Suprapubic skin (tissue), 4 donors: ENCODE measurements at regions not wholly inside any gene's neighbourhood (a gene's known extent, or its start where the extent isn't known, plus 50 kb on each side); places are given as distances from the start of the nearest gene placed in this dataset.

ENCODE experiments used
- DNase-seq, 2 donors: peaks; one replicate each; pipeline ENCODE4 v3.0.0-alpha.2; 2019; ENCODE audit warnings: low spot score in 2 of 2
- H3K27ac ChIP-seq: fragments of 200-600 bp; sonication (generic); one replicate; pipeline ENCODE4 v1.5.1; 2019
- H3K27me3 ChIP-seq: fragments of 200-600 bp; sonication (generic); one replicate; pipeline ENCODE4 v1.5.1; 2019
- H3K36me3 ChIP-seq: fragments of 200-600 bp; sonication (generic); one replicate; pipeline ENCODE4 v1.5.1; 2019
- H3K4me1 ChIP-seq: fragments of 200-600 bp; sonication (generic); one replicate; pipeline ENCODE4 v1.5.1; 2019
- H3K4me3 ChIP-seq: fragments of 200-600 bp; sonication (generic); one replicate; pipeline ENCODE4 v1.5.1; 2019; ENCODE audit warnings: mild to moderate bottlenecking
- H3K9me3 ChIP-seq: fragments of 200-600 bp; sonication (generic); one replicate; pipeline ENCODE4 v1.5.1; 2019
- EP300 ChIP-seq: sonication (generic); formaldehyde crosslinking; IDR thresholded peaks from one replicate; pipeline ENCODE4 v1.6.1; 2017; ENCODE audit warnings: antibody characterized with exemption
- POLR2A ChIP-seq, 2 donors: fragments of 450-650 bp; IDR thresholded peaks; one replicate each; pipeline ENCODE4 v1.6.1; 2017; ENCODE audit warnings: antibody characterized with exemption in 2 of 2, mild to moderate bottlenecking in 2 of 2, moderate library complexity in 2 of 2
- POLR2AphosphoS5 ChIP-seq, 3 donors: sonication (generic); formaldehyde crosslinking; IDR thresholded peaks; one replicate each; pipeline ENCODE4 v1.6.1; 2017; ENCODE audit warnings: antibody characterized with exemption in 3 of 3
- WGBS: methylation state at CpG from one replicate; pipeline ENCODE4 v1.1.5; 2018; 5-methylcytosine and 5-hydroxymethylcytosine counted together
- TF ChIP-seq, protein P1 (sequence below), 2 donors: fragments of 200-600 bp in 1 of 2; fragments of 450-650 bp in 1 of 2; sonication (generic) in 1 of 2; IDR thresholded peaks; one replicate each; pipeline ENCODE4 v1.5.1; 2016 to 2019; ENCODE audit warnings: antibody characterized with exemption in 2 of 2, mild to moderate bottlenecking in 1 of 2, moderate library complexity in 1 of 2

- DNase-seq = no peak
- TF ChIP-seq EP300 (no peak), POLR2AphosphoS5 (IDR thresholded peaks at IDR 0.05) (no peak), POLR2A (IDR thresholded peaks at IDR 0.05) (no peak)
- TF ChIP-seq, protein P1, sequence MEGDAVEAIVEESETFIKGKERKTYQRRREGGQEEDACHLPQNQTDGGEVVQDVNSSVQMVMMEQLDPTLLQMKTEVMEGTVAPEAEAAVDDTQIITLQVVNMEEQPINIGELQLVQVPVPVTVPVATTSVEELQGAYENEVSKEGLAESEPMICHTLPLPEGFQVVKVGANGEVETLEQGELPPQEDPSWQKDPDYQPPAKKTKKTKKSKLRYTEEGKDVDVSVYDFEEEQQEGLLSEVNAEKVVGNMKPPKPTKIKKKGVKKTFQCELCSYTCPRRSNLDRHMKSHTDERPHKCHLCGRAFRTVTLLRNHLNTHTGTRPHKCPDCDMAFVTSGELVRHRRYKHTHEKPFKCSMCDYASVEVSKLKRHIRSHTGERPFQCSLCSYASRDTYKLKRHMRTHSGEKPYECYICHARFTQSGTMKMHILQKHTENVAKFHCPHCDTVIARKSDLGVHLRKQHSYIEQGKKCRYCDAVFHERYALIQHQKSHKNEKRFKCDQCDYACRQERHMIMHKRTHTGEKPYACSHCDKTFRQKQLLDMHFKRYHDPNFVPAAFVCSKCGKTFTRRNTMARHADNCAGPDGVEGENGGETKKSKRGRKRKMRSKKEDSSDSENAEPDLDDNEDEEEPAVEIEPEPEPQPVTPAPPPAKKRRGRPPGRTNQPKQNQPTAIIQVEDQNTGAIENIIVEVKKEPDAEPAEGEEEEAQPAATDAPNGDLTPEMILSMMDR (IDR thresholded peaks at IDR 0.05) = no peak
- Histone ChIP-seq H3K9me3 (no peaks in the 10 kb centered on the region), H3K4me3 (no peak overlapping the region), H3K27me3 (no peaks in the 10 kb centered on the region), H3K36me3 (no peaks in the 10 kb centered on the region), H3K27ac (peak overlapping the region; percentile 47), H3K4me1 (peaks cover 17% of the 10 kb centered on the region)
- WGBS = 52% methylated on average over 5 of the region's 5 CpGs
Observed at GRCh38 chr4:24743206-24743605, 52.2 kb upstream of the SOD3 start.

- Histone ChIP-seq H3K4me3 (no peak overlapping the region), H3K27me3 (no peaks in the 10 kb centered on the region), H3K9me3 (no peaks in the 10 kb centered on the region), H3K36me3 (no peaks in the 10 kb centered on the region), H3K27ac (no peak overlapping the region), H3K4me1 (peaks cover 17% of the 10 kb centered on the region)
- DNase-seq = no peak
- 94% methylated on average over 5 of the region's 5 CpGs for WGBS
- no peak for TF ChIP-seq EP300
- TF ChIP-seq POLR2AphosphoS5 (IDR thresholded peaks at IDR 0.05) = no peak
- TF ChIP-seq, protein P1 (IDR thresholded peaks at IDR 0.05) = no peak
- TF ChIP-seq POLR2A (IDR thresholded peaks at IDR 0.05) = no peak
Observed at GRCh38 chr4:24743927-24744326, 51.4 kb upstream of the SOD3 start.

- TF ChIP-seq, protein P1 (IDR thresholded peaks at IDR 0.05) = no peak
- TF ChIP-seq POLR2AphosphoS5 (IDR thresholded peaks at IDR 0.05) = no peak
- no peak for TF ChIP-seq POLR2A (IDR thresholded peaks at IDR 0.05)
- TF ChIP-seq EP300 = no peak
- H3K27me3 ChIP-seq = no peaks in the 10 kb centered on the region
- peaks cover 17% of the 10 kb centered on the region for H3K4me1 ChIP-seq
- H3K4me3 ChIP-seq = no peak overlapping the region
- H3K36me3 ChIP-seq = no peaks in the 10 kb centered on the region
- no peak overlapping the region for H3K27ac ChIP-seq
- H3K9me3 ChIP-seq = no peaks in the 10 kb centered on the region
- WGBS = 90% methylated on average over 5 of the region's 5 CpGs
- DNase-seq = no peak
Observed at GRCh38 chr4:24745172-24745895, 50.0 kb upstream of the SOD3 start.
